Cardiac muscle cell (in vitro differentiated cells and primary cell): ENCODE measurements at regions not wholly inside any gene's neighbourhood (a gene's known extent, or its start where the extent isn't known, plus 50 kb on each side); places are given as distances from the start of the nearest gene placed in this dataset.

Experiments
- DNase-seq, 2 donors: peaks; one replicate each; pipeline versions ENCODE4 v3.0.0 to v3.0.0-alpha.2; 2010 to 2017; ENCODE audit warnings: low read depth in 1 of 2, low spot score in 1 of 2
- H3K27ac ChIP-seq: fragments of 200-600 bp; sonication (generic); 2 replicates; pipeline ENCODE4 v1.5.1; 2016
- H3K27me3 ChIP-seq: fragments of 200-600 bp; sonication (generic); 2 replicates; pipeline ENCODE4 v1.6.0; 2016; ENCODE audit warnings: control low read depth
- H3K36me3 ChIP-seq: fragments of 200-600 bp; sonication (generic); 2 replicates; pipeline ENCODE4 v1.5.1; 2016; ENCODE audit warnings: control low read depth
- H3K4me1 ChIP-seq: fragments of 200-600 bp; sonication (generic); 2 replicates; pipeline ENCODE4 v1.8.1; 2017; ENCODE audit warnings: low read depth, mild to moderate bottlenecking, mixed run types
- H3K4me3 ChIP-seq: fragments of 200-600 bp; sonication (generic); 2 replicates; pipeline ENCODE4 v1.5.1; 2016; ENCODE audit warnings: mild to moderate bottlenecking
- H3K9me3 ChIP-seq: fragments of 200-600 bp; sonication (generic); 2 replicates; pipeline ENCODE4 v1.5.1; 2017; ENCODE audit warnings: low read depth, mild to moderate bottlenecking, control low read depth
- TF ChIP-seq, protein P1 (sequence below): IDR thresholded peaks from 2 replicates; pipeline ENCODE4 v1.5.1; 2012; ENCODE audit warnings: low read depth, mild to moderate bottlenecking, low read length

DNA sequence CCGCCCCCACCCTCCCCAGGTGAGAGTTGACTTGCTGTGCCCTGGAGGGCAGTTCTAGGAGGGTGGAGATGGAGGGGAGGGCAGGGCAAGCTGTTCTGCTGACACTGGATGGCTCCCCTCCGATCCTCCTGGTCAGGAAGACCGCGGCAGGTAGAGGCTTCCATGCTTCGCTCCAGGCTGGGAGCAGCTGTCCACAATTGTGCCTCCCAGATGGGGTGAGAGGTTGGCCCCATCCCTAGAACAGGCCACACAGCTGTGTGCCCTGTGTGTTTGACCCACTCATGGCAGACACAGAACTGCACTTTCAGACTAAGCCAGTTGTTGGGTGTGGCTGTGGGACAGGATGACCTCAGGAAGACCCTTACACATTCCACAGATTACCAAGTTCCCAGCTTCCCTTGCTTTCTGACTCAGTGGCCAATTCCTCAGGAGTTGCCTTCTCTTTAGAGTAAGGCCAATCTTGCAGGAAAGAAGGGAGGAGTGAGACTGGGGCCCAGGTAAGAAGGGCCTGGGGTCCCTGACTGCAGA is 72.1 kb upstream of the HSPA9 start:
- Histone ChIP-seq H3K9me3 (no peaks in the 10 kb centered on the region), H3K27ac (no peak overlapping the region), H3K4me3 (no peak overlapping the region), H3K4me1 (peaks cover 15% of the 10 kb centered on the region), H3K27me3 (no peaks in the 10 kb centered on the region), H3K36me3 (no peaks in the 10 kb centered on the region)
- peak in 1 of 2 donors; percentile 29 for DNase-seq
- TF ChIP-seq, protein P1, sequence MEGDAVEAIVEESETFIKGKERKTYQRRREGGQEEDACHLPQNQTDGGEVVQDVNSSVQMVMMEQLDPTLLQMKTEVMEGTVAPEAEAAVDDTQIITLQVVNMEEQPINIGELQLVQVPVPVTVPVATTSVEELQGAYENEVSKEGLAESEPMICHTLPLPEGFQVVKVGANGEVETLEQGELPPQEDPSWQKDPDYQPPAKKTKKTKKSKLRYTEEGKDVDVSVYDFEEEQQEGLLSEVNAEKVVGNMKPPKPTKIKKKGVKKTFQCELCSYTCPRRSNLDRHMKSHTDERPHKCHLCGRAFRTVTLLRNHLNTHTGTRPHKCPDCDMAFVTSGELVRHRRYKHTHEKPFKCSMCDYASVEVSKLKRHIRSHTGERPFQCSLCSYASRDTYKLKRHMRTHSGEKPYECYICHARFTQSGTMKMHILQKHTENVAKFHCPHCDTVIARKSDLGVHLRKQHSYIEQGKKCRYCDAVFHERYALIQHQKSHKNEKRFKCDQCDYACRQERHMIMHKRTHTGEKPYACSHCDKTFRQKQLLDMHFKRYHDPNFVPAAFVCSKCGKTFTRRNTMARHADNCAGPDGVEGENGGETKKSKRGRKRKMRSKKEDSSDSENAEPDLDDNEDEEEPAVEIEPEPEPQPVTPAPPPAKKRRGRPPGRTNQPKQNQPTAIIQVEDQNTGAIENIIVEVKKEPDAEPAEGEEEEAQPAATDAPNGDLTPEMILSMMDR = no peak

DNA sequence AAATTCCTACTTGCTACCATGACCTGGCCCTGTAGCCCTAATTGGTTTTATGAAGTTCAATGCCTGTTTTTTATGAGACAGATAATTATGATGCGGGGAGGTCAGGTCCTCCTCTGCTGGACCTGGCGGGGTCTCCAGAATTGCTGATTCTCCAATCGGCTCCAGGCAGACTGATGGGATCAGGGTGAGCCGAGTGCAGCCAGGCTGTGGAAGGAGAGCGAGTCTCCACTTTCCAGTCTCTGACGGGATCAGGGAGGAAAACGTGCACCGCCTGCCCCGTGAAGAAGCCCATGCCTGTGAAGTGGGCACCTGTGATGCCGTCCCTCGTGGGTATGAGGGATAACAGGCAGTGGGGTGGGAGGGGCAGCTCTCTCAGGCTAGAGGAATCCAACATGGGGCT is 71.5 kb upstream of the HSPA9 start:
- H3K27me3 ChIP-seq = no peaks in the 10 kb centered on the region
- H3K36me3 ChIP-seq = no peaks in the 10 kb centered on the region
- no peaks in the 10 kb centered on the region for H3K9me3 ChIP-seq
- H3K4me1 ChIP-seq = peaks cover 16% of the 10 kb centered on the region
- DNase-seq = no peak
- H3K27ac ChIP-seq = no peak overlapping the region
- H3K4me3 ChIP-seq = no peak overlapping the region
- TF ChIP-seq, protein P1 = no peak

DNA sequence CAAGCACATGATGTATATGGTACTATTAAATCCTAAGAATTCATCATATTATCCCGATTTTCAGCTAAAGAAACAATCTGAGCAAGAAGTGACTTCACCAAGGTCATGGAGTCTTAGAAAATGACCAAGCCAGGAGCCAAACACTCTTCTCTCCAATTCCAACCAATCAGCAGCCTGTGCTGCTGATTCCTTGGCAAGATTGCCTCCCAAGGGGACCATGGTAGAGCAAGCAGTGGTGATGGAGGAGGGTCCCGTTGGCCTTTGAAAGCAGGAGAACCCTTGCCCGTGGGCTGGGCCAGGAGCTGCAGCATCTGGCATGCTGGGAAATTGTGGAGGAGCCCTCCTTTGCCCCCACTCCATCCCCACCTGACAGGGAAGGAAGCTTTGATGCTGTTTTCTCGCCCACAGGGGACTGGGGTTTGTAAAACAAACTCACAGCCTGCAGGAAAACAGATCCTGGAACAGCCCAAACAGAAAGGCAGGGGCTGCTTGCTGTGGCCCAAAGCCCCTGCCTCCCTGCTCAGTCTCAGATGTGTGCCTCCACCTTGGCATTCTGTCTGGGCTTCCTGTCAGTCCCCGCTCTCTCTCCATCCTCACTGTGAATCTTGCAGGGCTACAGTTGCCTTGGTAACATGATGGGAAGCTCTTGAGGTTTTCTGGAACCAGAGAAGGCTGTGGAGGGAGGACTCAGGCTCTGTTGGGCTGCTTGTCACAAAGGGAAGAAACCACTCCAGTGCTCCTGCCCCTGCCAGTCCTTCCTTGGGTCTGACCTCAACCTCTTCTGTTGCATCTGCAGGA is 70.8 kb upstream of the HSPA9 start:
- Histone ChIP-seq H3K27ac (no peak overlapping the region), H3K36me3 (no peaks in the 10 kb centered on the region), H3K27me3 (no peaks in the 10 kb centered on the region), H3K9me3 (no peaks in the 10 kb centered on the region), H3K4me1 (peaks cover 22% of the 10 kb centered on the region), H3K4me3 (no peak overlapping the region)
- TF ChIP-seq, protein P1 = no peak
- peak in 1 of 2 donors; percentile 47 for DNase-seq

DNA sequence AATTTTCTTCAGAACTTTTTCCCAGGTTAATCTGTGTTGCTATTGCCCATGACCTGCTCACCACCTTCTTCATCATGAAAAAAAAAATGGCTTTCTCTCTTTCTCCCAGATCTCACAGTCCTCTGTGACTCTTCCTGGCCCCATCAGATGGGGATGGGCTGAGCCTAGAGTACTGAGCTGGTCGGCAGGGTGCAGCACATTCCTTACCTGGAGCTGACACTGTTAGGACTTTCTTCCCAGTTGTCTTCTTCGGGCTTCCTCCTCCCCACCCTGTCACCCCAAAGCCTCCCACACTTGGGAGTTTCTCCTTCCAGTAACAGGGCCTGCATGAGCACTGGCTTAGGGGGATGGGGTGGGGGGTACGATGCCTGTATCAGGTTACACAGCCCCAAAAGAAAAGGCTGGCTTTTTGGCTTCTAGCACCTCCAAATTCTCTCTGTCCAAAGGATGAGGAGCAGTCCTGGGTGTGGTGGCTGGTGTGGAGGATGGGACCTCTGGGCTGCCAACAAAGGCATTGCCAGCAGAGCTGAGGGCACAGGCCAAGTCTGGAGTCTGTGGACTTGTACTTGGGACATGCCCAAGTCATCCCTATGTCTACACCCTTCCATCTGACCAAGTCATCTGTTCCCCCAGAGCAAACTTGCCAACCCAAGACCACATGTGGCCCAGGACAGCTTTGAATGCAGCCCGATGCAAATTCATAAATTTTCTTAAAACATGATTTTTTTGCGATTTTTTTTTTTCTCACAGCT is 68.0 kb upstream of the HSPA9 start:
- H3K4me1 ChIP-seq = peaks cover 12% of the 10 kb centered on the region
- no peak overlapping the region for H3K27ac ChIP-seq
- no peak for DNase-seq
- H3K27me3 ChIP-seq = no peaks in the 10 kb centered on the region
- TF ChIP-seq, protein P1 = no peak
- no peaks in the 10 kb centered on the region for H3K9me3 ChIP-seq
- H3K36me3 ChIP-seq = no peaks in the 10 kb centered on the region
- no peak overlapping the region for H3K4me3 ChIP-seq

DNA sequence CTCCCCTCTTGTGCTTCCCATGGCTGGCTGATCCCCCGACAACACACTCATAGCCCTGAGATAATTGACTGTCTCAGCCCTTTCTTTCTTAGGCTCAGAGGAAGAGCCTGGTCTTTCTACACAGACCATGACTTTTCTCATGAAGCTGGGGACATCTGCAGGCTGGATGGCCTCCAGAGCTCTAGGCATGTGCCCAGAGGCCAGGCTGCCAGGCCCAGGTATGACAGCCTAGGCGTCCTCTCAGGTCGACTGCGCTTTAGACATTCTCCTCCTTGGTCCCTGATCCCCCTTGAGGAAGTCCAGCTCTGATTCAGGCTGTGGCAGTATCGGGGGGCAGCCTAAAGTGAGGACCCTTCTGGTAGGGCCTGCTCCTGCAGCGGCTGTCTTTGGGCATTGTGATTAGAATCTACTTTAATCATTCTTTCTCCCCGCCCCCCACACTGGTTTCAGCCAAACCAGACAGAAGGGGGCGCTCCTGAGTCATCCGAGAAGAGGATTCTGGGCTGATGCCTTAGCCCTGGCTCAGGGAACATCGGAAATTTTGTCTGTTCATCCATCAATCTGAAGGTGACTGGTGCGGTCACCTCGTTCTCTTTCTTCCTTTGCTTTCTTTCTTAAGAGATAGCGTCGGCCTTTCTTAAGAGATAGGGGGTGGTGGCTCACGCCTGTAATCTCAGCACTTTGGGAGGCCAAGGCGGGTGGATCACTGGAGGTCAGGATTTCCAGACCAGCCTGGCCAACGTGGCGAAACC is 66.5 kb upstream of the HSPA9 start:
- TF ChIP-seq, protein P1 = peak; percentile 86
- DNase-seq = peak; percentile 72 to 78
- peaks cover 12% of the 10 kb centered on the region for H3K4me1 ChIP-seq
- H3K9me3 ChIP-seq = no peaks in the 10 kb centered on the region
- H3K27ac ChIP-seq = no peak overlapping the region
- no peaks in the 10 kb centered on the region for H3K36me3 ChIP-seq
- H3K4me3 ChIP-seq = no peak overlapping the region
- H3K27me3 ChIP-seq = no peaks in the 10 kb centered on the region
